AG04450 (cell line): ENCODE measurements at regions not wholly inside any gene's neighbourhood (a gene's known extent, or its start where the extent isn't known, plus 50 kb on each side); places are given as distances from the start of the nearest gene placed in this dataset.

Experiments
- CTCF ChIA-PET: fragments of 300-600, 350-600 bp; formaldehyde crosslinking; extraction: SDS; loops from one replicate; lab custom pipeline; 2022; ENCODE audit warnings: antibody characterized with exemption, inconsistent platforms; lab: Charles Lee
- POLR2A ChIA-PET: fragments of 350-600 bp; formaldehyde crosslinking; extraction: SDS; loops from one replicate; lab custom pipeline; 2021; ENCODE audit warnings: antibody characterized with exemption, inconsistent platforms; lab: Yijun Ruan, JAX
- DNase-seq: peaks from one replicate; pipeline ENCODE4 v3.0.0-alpha.2; 2011; ENCODE audit warnings: low read depth, low spot score
- H3K27ac ChIP-seq: one replicate; pipeline ENCODE4 v1.5.1; 2012; ENCODE audit warnings: low read depth, low read length, control low read depth
- H3K27me3 ChIP-seq: one replicate; pipeline ENCODE4 v1.6.0; 2012; ENCODE audit warnings: low read length; ENCODE audit not compliant: control insufficient read depth, insufficient read depth
- H3K4me3 ChIP-seq: 2 replicates; pipeline ENCODE4 v1.5.1; 2011; ENCODE audit warnings: mild to moderate bottlenecking, low read depth, low read length, control low read depth
- H3K9me3 ChIP-seq: 2 replicates; pipeline ENCODE4 v1.5.1; 2012; ENCODE audit warnings: low read length; ENCODE audit not compliant: control insufficient read depth, insufficient read depth
- TF ChIP-seq, protein P1 (sequence below): IDR thresholded peaks from 2 replicates; pipeline ENCODE4 v1.5.1; 2011; ENCODE audit warnings: low read depth, low read length, control low read depth, inconsistent platforms

GRCh38 chr18:39549144-39549543 lies 1983.5 kb upstream of the CELF4 start:
- Histone ChIP-seq H3K27me3 (no peaks in the 10 kb centered on the region), H3K27ac (no peak overlapping the region), H3K9me3 (no peaks in the 10 kb centered on the region), H3K4me3 (no peak overlapping the region)
- TF ChIP-seq, protein P1, sequence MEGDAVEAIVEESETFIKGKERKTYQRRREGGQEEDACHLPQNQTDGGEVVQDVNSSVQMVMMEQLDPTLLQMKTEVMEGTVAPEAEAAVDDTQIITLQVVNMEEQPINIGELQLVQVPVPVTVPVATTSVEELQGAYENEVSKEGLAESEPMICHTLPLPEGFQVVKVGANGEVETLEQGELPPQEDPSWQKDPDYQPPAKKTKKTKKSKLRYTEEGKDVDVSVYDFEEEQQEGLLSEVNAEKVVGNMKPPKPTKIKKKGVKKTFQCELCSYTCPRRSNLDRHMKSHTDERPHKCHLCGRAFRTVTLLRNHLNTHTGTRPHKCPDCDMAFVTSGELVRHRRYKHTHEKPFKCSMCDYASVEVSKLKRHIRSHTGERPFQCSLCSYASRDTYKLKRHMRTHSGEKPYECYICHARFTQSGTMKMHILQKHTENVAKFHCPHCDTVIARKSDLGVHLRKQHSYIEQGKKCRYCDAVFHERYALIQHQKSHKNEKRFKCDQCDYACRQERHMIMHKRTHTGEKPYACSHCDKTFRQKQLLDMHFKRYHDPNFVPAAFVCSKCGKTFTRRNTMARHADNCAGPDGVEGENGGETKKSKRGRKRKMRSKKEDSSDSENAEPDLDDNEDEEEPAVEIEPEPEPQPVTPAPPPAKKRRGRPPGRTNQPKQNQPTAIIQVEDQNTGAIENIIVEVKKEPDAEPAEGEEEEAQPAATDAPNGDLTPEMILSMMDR, result no peak
- CTCF ChIA-PET, result no interaction called here
- no peak for DNase-seq
- POLR2A ChIA-PET, result no interaction called here

DNA sequence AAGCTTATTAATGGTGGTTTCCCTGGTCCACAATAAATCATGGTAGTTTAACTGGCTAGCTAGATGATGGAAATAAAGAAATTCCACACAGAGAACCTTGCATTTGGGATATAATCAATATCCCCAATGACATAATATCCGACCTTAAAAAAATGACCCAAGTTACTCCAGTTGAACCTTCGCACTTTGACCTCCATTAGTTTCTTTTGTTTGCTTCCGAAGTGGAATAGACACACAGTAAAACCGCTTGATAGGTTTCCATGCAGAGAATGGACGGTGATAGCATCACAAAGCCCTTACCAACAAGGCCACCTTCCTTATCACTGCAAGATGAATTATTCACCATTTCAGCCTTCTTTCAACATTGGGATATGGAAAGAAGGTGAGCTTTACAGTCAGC lies 1966.1 kb upstream of the CELF4 start:
- no peak for DNase-seq
- H3K27ac ChIP-seq, result no peak overlapping the region
- TF ChIP-seq, protein P1, result no peak
- ChIA-PET CTCF (no interaction called here), POLR2A (no interaction called here)
- H3K27me3 ChIP-seq, result no peaks in the 10 kb centered on the region
- H3K4me3 ChIP-seq, result no peak overlapping the region
- H3K9me3 ChIP-seq, result no peaks in the 10 kb centered on the region

- H3K27ac ChIP-seq, result no peak overlapping the region
- H3K4me3 ChIP-seq, result no peak overlapping the region
- no peak for DNase-seq
- POLR2A ChIA-PET, result no interaction called here
- CTCF ChIA-PET, result interaction anchor here (0.6 kb wide), 1 partner anchor 96 kb away, joined by 3 read pairs; no protein-coding TSS in a partner anchor
- H3K27me3 ChIP-seq, result no peaks in the 10 kb centered on the region
- TF ChIP-seq, protein P1, result no peak
- H3K9me3 ChIP-seq, result no peaks in the 10 kb centered on the region
Observed at GRCh38 chr18:39529358-39529757, 1963.8 kb upstream of the CELF4 start.

DNA sequence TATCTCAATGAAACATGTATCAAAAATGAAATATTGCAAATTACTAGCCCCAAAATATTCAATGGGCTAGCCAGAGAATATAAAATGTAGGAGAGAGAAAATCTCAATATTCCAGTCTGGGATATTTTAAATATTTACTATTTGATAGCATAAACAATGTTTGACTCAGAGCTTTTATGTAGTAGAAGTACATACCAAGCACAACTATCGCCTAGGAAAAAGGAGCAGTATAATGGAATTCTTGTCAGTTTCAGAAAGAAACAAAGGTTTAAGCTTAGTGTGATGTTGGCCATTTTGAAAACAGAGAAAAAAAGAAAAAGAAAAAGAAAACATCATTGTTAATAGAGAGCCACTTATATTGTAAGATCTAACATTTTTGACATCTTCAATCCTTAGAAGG lies 1961.9 kb upstream of the CELF4 start:
- POLR2A ChIA-PET, result no interaction called here
- Histone ChIP-seq H3K4me3 (no peak overlapping the region), H3K9me3 (no peaks in the 10 kb centered on the region), H3K27me3 (no peaks in the 10 kb centered on the region), H3K27ac (peak overlapping the region; percentile 71)
- peak; percentile 29 for DNase-seq
- TF ChIP-seq, protein P1, result no peak
- CTCF ChIA-PET, result no interaction called here

DNA sequence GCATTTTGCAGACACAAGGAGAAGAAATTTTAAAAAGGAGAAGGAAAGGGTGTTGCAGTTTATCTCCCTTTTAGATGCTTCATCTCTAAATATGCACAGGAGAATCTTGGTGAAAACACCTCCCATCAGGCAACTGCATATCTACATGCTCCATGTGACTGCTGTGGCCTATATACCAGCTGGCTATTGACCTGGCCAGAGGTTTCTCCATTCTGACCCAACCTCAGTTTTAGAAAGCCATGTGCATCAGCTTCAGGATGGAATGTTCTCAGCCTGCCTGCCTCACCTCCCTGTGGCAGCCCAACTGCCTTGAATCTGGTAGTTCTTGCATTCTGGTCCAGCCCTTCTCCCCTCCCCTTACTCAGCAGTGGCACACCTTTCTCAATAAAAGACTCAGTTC lies 1958.8 kb upstream of the CELF4 start:
- no peaks in the 10 kb centered on the region for H3K27me3 ChIP-seq
- H3K4me3 ChIP-seq, result no peak overlapping the region
- TF ChIP-seq, protein P1, result no peak
- no peak for DNase-seq
- ChIA-PET CTCF (no interaction called here), POLR2A (no interaction called here)
- H3K9me3 ChIP-seq, result no peaks in the 10 kb centered on the region
- H3K27ac ChIP-seq, result no peak overlapping the region
